GM23248 (cell line): ENCODE measurements at regions not wholly inside any gene's neighbourhood (a gene's known extent, or its start where the extent isn't known, plus 50 kb on each side); places are given as distances from the start of the nearest gene placed in this dataset.
"Not testable (repeated sequence)": the region's sequence is repeated elsewhere in the genome, so short reads cannot be mapped to it uniquely, and the experiment has no call there.

ENCODE experiments used
- EZH2 ChIP-seq: fragments of 200-600 bp; sonication (generic); IDR thresholded peaks from 2 replicates; pipeline ENCODE4 v1.6.1; 2018; ENCODE audit warnings: antibody characterized with exemption, mild to moderate bottlenecking; ENCODE audit not compliant: insufficient read depth, poor library complexity, severe bottlenecking
- EZH2phosphoT487 ChIP-seq: fragments of 200-600 bp; sonication (generic); IDR thresholded peaks from 2 replicates; pipeline ENCODE4 v1.6.1; 2018; ENCODE audit warnings: antibody characterized with exemption, moderate library complexity, mild to moderate bottlenecking, low read depth; ENCODE audit not compliant: insufficient read depth

DNA sequence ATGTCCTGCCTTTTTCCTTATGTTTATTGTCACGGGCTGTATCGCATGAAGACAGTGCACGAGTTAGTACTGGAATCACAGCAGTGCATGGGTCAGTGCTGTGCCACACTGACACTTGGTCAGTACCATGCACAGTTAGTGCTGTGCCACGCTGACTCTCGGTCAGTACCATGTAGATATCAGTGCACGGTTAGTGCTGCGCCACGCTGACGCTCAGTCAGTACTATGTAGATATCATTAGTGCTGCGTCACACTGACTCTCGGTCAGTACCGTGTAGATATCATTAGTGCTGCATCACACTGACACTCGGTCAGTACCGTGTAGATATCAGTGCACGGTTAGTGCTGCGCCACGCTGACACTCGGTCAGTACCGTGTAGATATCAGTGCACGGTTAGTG lies 104.1 kb downstream of the NPIPB11 start:
- TF ChIP-seq EZH2, EZH2phosphoT487: not testable (repeated sequence)
